PFSK-1 (cell line): ENCODE measurements at regions not wholly inside any gene's neighbourhood (a gene's known extent, or its start where the extent isn't known, plus 50 kb on each side); places are given as distances from the start of the nearest gene placed in this dataset.

Source experiments
- FOXP2 ChIP-seq: optimal IDR thresholded peaks from 2 replicates; pipeline ENCODE3; 2011; ENCODE audit warnings: borderline replicate concordance, control low read depth, inconsistent platforms; ENCODE audit not compliant: insufficient read depth; ENCODE audit errors: extremely low read length, extremely low read depth
- POLR2AphosphoS5 ChIP-seq: IDR thresholded peaks from 2 replicates; pipeline ENCODE4 v1.6.1; 2012; ENCODE audit warnings: low read depth, mild to moderate bottlenecking, control low read depth, low read length, moderate library complexity
- SIN3A ChIP-seq: IDR thresholded peaks from 2 replicates; pipeline ENCODE4 v1.6.1; 2012; ENCODE audit warnings: mild to moderate bottlenecking, low read length, moderate library complexity, borderline replicate concordance; ENCODE audit not compliant: insufficient read depth
- TAF1 ChIP-seq: IDR thresholded peaks from 2 replicates; pipeline ENCODE4 v1.6.1; 2012; ENCODE audit warnings: low read length, control low read depth, borderline replicate concordance; ENCODE audit not compliant: insufficient read depth
- TF ChIP-seq, protein P1 (sequence below), 2 experiments: IDR thresholded peaks; 2 replicates each; pipeline versions ENCODE4 v1.6.1 to v1.8.0; 2011 to 2012; ENCODE audit warnings: low read depth in 2 of 2, low read length in 2 of 2, control low read depth in 1 of 2, inconsistent platforms in 1 of 2, mild to moderate bottlenecking in 1 of 2, moderate library complexity in 1 of 2; ENCODE audit not compliant: insufficient read depth in 1 of 2

DNA sequence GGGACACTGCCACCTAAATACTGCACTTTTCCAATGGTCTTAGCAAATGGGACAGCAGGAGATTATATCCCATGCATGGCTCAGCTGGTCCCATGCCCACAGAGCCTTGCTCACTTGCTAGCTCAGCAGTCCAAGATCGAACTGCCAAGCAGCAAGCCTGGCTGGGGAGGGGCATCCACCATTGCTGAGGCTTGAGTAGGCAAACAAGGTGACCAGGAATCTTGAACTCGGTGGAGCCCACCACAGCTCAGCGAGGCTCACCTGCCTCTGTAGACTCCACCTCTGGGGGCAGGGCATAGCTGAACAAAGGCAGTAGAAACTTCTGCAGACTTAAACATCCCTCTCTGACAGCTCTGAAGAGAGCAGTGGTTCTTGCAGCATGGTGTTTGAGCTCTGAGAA lies 370.8 kb upstream of the MGAT4C start:
- TF ChIP-seq TAF1: no peak
- TF ChIP-seq SIN3A: no peak
- no peak for TF ChIP-seq FOXP2
- TF ChIP-seq POLR2AphosphoS5: no peak
- TF ChIP-seq, protein P1, sequence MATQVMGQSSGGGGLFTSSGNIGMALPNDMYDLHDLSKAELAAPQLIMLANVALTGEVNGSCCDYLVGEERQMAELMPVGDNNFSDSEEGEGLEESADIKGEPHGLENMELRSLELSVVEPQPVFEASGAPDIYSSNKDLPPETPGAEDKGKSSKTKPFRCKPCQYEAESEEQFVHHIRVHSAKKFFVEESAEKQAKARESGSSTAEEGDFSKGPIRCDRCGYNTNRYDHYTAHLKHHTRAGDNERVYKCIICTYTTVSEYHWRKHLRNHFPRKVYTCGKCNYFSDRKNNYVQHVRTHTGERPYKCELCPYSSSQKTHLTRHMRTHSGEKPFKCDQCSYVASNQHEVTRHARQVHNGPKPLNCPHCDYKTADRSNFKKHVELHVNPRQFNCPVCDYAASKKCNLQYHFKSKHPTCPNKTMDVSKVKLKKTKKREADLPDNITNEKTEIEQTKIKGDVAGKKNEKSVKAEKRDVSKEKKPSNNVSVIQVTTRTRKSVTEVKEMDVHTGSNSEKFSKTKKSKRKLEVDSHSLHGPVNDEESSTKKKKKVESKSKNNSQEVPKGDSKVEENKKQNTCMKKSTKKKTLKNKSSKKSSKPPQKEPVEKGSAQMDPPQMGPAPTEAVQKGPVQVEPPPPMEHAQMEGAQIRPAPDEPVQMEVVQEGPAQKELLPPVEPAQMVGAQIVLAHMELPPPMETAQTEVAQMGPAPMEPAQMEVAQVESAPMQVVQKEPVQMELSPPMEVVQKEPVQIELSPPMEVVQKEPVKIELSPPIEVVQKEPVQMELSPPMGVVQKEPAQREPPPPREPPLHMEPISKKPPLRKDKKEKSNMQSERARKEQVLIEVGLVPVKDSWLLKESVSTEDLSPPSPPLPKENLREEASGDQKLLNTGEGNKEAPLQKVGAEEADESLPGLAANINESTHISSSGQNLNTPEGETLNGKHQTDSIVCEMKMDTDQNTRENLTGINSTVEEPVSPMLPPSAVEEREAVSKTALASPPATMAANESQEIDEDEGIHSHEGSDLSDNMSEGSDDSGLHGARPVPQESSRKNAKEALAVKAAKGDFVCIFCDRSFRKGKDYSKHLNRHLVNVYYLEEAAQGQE (IDR thresholded peaks at IDR 0.05; ENCODE audit: insufficient read depth in 1 of 2, low read depth in 2 of 2, low read length in 2 of 2): no peak

DNA sequence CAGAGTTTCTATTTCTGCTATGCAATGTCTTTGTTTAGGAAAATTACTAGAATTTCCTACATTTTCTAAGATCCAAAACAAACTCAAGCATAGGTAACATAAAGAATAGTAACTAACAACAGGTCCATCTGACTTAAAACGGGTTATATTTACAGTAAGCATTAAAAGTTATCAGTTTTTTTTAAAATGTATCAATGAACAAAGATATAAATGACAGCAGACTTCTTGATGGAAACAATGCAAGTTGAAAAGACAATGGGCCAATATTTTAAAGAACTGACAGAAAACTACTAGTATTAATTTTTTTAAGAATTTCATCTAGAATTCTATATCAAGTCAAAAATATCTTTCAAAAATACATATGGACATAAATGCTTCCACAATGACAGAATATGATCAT lies 367.1 kb upstream of the MGAT4C start:
- TF ChIP-seq, protein P1 (IDR thresholded peaks at IDR 0.05; ENCODE audit: insufficient read depth in 1 of 2, low read depth in 2 of 2, low read length in 2 of 2): no peak
- TF ChIP-seq FOXP2 (no peak), POLR2AphosphoS5 (no peak), TAF1 (no peak), SIN3A (no peak)

DNA sequence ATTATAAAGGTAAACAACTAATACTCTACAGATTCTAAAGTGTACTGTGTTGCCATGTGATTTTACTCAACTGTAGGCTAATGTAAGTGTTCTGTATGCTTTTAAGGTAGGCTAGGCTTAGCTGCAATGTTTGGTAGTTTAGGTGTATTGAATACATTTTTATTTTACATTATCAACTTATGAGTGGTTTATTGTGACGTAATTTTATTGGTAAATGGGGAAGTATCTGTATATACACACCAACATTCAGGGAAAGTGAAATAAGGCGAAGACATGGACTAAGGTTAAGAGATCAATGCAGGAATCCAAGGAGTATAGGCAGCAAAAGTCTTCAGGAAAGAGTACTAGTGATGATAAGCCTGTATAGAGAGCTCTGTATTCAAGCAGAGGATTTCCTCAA lies 365.8 kb upstream of the MGAT4C start:
- no peak for TF ChIP-seq POLR2AphosphoS5

DNA sequence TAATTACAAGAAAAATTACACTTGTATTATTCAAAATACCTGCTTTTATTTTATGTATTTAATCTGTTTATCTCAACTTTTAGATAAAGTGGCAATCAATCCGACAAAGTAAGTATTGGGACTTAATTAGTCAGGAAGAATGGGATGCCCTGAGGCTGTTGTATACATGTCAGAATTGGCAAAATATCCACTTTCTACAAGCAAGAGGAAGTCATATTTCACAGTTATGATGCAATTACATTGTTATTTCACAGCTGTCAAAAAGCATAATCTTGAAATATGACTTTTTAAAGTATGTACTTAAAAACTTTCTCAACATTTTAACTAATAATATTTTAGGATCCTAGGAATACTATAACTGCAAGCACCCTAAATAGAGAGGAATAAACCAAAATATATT lies 357.1 kb upstream of the MGAT4C start:
- TF ChIP-seq SIN3A (no peak), FOXP2 (no peak), POLR2AphosphoS5 (no peak), TAF1 (no peak)
- TF ChIP-seq, protein P1 (IDR thresholded peaks at IDR 0.05; ENCODE audit: insufficient read depth in 1 of 2, low read depth in 2 of 2, low read length in 2 of 2): no peak

DNA sequence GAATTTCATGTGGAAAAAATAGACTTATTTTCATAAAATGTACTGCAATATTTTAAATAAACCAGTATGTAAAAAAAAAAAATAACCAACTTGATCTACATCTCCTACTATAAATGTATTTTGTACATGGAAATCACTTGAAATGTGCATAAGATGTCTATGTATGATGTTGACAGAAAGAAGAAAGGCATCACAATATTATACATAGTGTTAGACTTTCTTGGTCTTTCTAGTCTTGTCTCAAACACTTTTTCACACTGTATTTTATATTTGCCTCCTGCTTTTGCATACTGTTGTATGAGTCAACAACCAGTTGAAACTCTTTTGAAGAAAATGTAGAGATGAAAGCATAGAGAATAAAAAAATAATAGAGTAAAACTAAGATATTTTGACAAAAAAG lies 352.4 kb upstream of the MGAT4C start:
- TF ChIP-seq, protein P1 (IDR thresholded peaks at IDR 0.05; ENCODE audit: insufficient read depth in 1 of 2, low read depth in 2 of 2, low read length in 2 of 2): no peak
- TF ChIP-seq SIN3A: no peak
- no peak for TF ChIP-seq FOXP2
- TF ChIP-seq TAF1: no peak
- TF ChIP-seq POLR2AphosphoS5: no peak
